Spleen (tissue), 7 donors: ENCODE measurements at regions not wholly inside any gene's neighbourhood (a gene's known extent, or its start where the extent isn't known, plus 50 kb on each side); places are given as distances from the start of the nearest gene placed in this dataset.

Source experiments
- CTCF ChIP-seq, 11 experiments: fragments of 200-600 bp in 7 of 11; fragments of 450-650 bp in 4 of 11; sonication (generic) in 4 of 11; IDR thresholded peaks in 8 of 11; conservative IDR thresholded peaks in 3 of 11; 1 replicate in 7 of 11; 2 replicates in 4 of 11; pipeline versions ENCODE4 v1.4.0 to v1.8.0; 2016 to 2021; ENCODE audit warnings: antibody characterized with exemption in 11 of 11, inconsistent platforms in 4 of 11, mild to moderate bottlenecking in 1 of 11
- POLR2A ChIP-seq, 3 donors: fragments of 450-650 bp; IDR thresholded peaks; one replicate each; pipeline ENCODE4 v1.5.1; 2017; ENCODE audit warnings: antibody characterized with exemption in 3 of 3, mild to moderate bottlenecking in 1 of 3
- POLR2AphosphoS5 ChIP-seq, 3 donors: sonication (generic); formaldehyde crosslinking; IDR thresholded peaks; one replicate each; pipeline ENCODE4 v1.5.1; 2017; ENCODE audit warnings: antibody characterized with exemption in 3 of 3
- donor health status: DM: no; HTN: no; CAD: no; lungs with moderate emphysema.
- donor health status: DM: no; HTN: no; CAD: no.
- donor health status: DM: no; HTN: no; CAD: no.

DNA sequence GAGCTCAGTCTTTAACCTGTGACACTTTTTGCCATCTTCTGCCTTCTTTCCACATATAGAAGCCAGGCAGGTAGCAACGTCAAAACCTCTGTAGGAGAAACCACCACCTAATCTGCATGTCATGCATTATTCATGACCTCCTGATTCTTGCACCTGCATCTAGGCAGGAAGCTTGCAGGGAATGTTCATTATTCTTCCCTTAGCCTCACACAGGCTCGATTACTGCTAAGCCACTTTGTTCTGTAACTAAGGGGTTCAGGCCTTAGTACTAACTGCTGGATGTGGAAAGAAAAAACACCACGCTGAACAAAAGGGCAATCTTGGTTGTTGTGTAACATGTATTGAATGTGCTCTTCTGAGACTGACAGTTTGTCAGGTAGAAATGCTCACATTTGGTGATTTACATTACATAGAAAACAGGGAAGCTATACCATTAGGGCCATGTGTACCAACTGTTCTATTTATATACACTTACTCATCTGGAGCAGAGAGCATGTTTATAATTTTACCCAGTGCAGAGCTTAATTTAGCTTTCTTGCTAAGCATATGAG is 366.9 kb downstream of the KLF12 start:
- TF ChIP-seq CTCF (IDR thresholded peaks at IDR 0.05 in 8 of 11, conservative IDR thresholded peaks at IDR 0.05 in 3 of 11) (no peak), POLR2AphosphoS5 (IDR thresholded peaks at IDR 0.05) (no peak), POLR2A (IDR thresholded peaks at IDR 0.05) (no peak)
